Right lobe of liver (tissue), 6 donors: ENCODE measurements at regions not wholly inside any gene's neighbourhood (a gene's known extent, or its start where the extent isn't known, plus 50 kb on each side); places are given as distances from the start of the nearest gene placed in this dataset.

Experiments
- ATAC-seq, 4 donors: fragments of 200-7000 bp; cut with Tn5 transposase; one replicate each; pipeline ENCODE4 v1.9.1; 2020; ENCODE audit warnings: mild to moderate bottlenecking in 4 of 4, moderate library complexity in 4 of 4
- DNase-seq, 3 donors: peaks; one replicate each; pipeline ENCODE4 v3.0.0-alpha.2; 2020
- H3K27ac ChIP-seq, 3 donors: fragments of 200-600 bp; one replicate each; pipeline ENCODE4 v1.8.0; 2022
- H3K27me3 ChIP-seq, 2 donors: fragments of 200-600 bp; one replicate each; pipeline ENCODE4 v1.8.0; 2022
- H3K36me3 ChIP-seq, 4 donors: fragments of 200-600 bp; sonication (generic) in 1 of 4; one replicate each; pipeline versions ENCODE4 v1.5.1 to v1.8.0; 2017 to 2022; ENCODE audit warnings: control low read depth in 1 of 4
- H3K4me1 ChIP-seq, 4 donors: fragments of 200-600 bp; sonication (generic) in 1 of 4; one replicate each; pipeline versions ENCODE4 v1.5.1 to v1.8.0; 2017 to 2022; ENCODE audit warnings: control low read depth in 1 of 4
- H3K4me3 ChIP-seq, 3 donors: fragments of 200-600 bp; one replicate each; pipeline ENCODE4 v1.8.0; 2022
- H3K9me3 ChIP-seq, 4 donors: fragments of 200-600 bp; sonication (generic) in 1 of 4; one replicate each; pipeline versions ENCODE4 v1.5.1 to v1.8.0; 2017 to 2022; ENCODE audit warnings: control low read depth in 1 of 4
- CTCF ChIP-seq, 4 donors: fragments of 200-600 bp in 3 of 4; fragments of 450-650 bp in 1 of 4; IDR thresholded peaks; one replicate each; pipeline versions ENCODE4 v1.5.1 to v1.8.0; 2016 to 2022; ENCODE audit warnings: antibody characterized with exemption in 4 of 4, mild to moderate bottlenecking in 2 of 4
- POLR2A ChIP-seq: fragments of 450-650 bp; IDR thresholded peaks from one replicate; pipeline ENCODE4 v1.6.1; 2017; ENCODE audit warnings: antibody characterized with exemption, mild to moderate bottlenecking
- WGBS: methylation state at CpG from one replicate; pipeline ENCODE4 v1.1.6; 2018; ENCODE audit warnings: low coverage, low lambda C conversion rate; ENCODE audit not compliant: insufficient coverage; ENCODE audit errors: missing lambda C conversion rate; 5-methylcytosine and 5-hydroxymethylcytosine counted together
- intact Hi-C, 2 donors: fragments of 100-400 bp; cut with DNase I; formaldehyde crosslinking; loops; one replicate each; pipeline versions ENCODE4 v1.11.2 to v1.14.1; 2022
- donor health status: DM: no; HTN: yes; CAD: no.
- donor health status: DM: no; HTN: no; CAD: no.
- donor health status: DM: no; HTN: no; CAD: no.
- donor health status: DM: no; HTN: yes; CAD: no.
- donor health status: DM: no; HTN: yes; CAD: no.

GRCh38 chr3:194272221-194272620 lies 78.9 kb downstream of the CPN2 start:
- WGBS, result 94% methylated on average over 3 of the region's 11 CpGs
- peak in 1 of 3 donors; percentile 41 for DNase-seq
- no peaks in the 10 kb centered on the region for H3K9me3 ChIP-seq
- H3K4me1 ChIP-seq, result peaks cover 0 to 46% (median 26%) of the 10 kb centered on the region in 4 donors
- peak overlapping the region in 2 of 3 donors; percentile 92 to 96 for H3K27ac ChIP-seq
- intact Hi-C loops, result no loop called here
- no peak overlapping the region for H3K4me3 ChIP-seq
- H3K27me3 ChIP-seq, result no peaks in the 10 kb centered on the region
- no peak for TF ChIP-seq POLR2A
- no peak for TF ChIP-seq CTCF (IDR thresholded peaks at IDR 0.05)
- H3K36me3 ChIP-seq, result no peaks in the 10 kb centered on the region
- no peak for ATAC-seq

GRCh38 chr3:194272861-194273742 lies 78.0 kb downstream of the CPN2 start:
- DNase-seq, result peak in 1 of 3 donors; percentile 44
- intact Hi-C loops, result no loop called here
- no peak overlapping the region for H3K27ac ChIP-seq
- peaks cover 0 to 53% (median 33%) of the 10 kb centered on the region in 4 donors for H3K4me1 ChIP-seq
- no peak overlapping the region for H3K4me3 ChIP-seq
- TF ChIP-seq CTCF (IDR thresholded peaks at IDR 0.05) (no peak), POLR2A (no peak)
- H3K27me3 ChIP-seq, result no peaks in the 10 kb centered on the region
- WGBS, result 91% methylated on average over 11 of the region's 32 CpGs
- no peaks in the 10 kb centered on the region for H3K36me3 ChIP-seq
- H3K9me3 ChIP-seq, result no peaks in the 10 kb centered on the region
- no peak for ATAC-seq

- Histone ChIP-seq H3K27ac (no peak overlapping the region), H3K4me1 (peaks cover 0 to 61% (median 39%) of the 10 kb centered on the region in 4 donors), H3K36me3 (no peaks in the 10 kb centered on the region), H3K9me3 (no peaks in the 10 kb centered on the region), H3K4me3 (no peak overlapping the region), H3K27me3 (no peaks in the 10 kb centered on the region)
- intact Hi-C loops, result no loop called here
- WGBS, result 68% methylated on average over 3 of the region's 7 CpGs
- TF ChIP-seq CTCF (IDR thresholded peaks at IDR 0.05) (no peak), POLR2A (no peak)
- ATAC-seq (no peak), DNase-seq (peak in 1 of 3 donors; percentile 27)
Observed at GRCh38 chr3:194273743-194274310, 77.3 kb downstream of the CPN2 start.

GRCh38 chr3:194274424-194275085 lies 76.6 kb downstream of the CPN2 start:
- DNase-seq (peak in 1 of 3 donors; percentile 15), ATAC-seq (no peak)
- no peak overlapping the region for H3K27ac ChIP-seq
- H3K9me3 ChIP-seq, result no peaks in the 10 kb centered on the region
- H3K36me3 ChIP-seq, result no peaks in the 10 kb centered on the region
- H3K4me3 ChIP-seq, result no peak overlapping the region
- WGBS, result 66% methylated on average over 3 of the region's 4 CpGs
- TF ChIP-seq CTCF (IDR thresholded peaks at IDR 0.05) (no peak), POLR2A (no peak)
- intact Hi-C loops, result no loop called here
- H3K27me3 ChIP-seq, result no peaks in the 10 kb centered on the region
- H3K4me1 ChIP-seq, result peaks cover 0 to 59% (median 36%) of the 10 kb centered on the region in 4 donors
